IPS-15b (cell line): ENCODE measurements at regions not wholly inside any gene's neighbourhood (a gene's known extent, or its start where the extent isn't known, plus 50 kb on each side); places are given as distances from the start of the nearest gene placed in this dataset.

Source experiments
- H3K27me3 ChIP-seq: one replicate; pipeline ENCODE4 v1.6.1; 2013; ENCODE audit warnings: low read length; ENCODE audit not compliant: control insufficient read depth, insufficient read depth
- H3K36me3 ChIP-seq: one replicate; pipeline ENCODE4 v1.6.1; 2013; ENCODE audit warnings: low read length; ENCODE audit not compliant: control insufficient read depth, insufficient read depth
- H3K4me1 ChIP-seq: one replicate; pipeline ENCODE4 v1.6.1; 2013; ENCODE audit warnings: mild to moderate bottlenecking, low read length; ENCODE audit not compliant: control insufficient read depth, insufficient read depth
- H3K4me3 ChIP-seq: one replicate; pipeline ENCODE4 v1.5.1; 2013; ENCODE audit warnings: low read depth, low read length
- H3K9ac ChIP-seq: one replicate; pipeline ENCODE4 v1.6.1; 2013; ENCODE audit warnings: low read depth, mild to moderate bottlenecking, low read length
- H3K9me3 ChIP-seq: one replicate; pipeline ENCODE4 v1.6.1; 2013; ENCODE audit warnings: mild to moderate bottlenecking, low read length; ENCODE audit not compliant: control insufficient read depth, insufficient read depth

- no peak overlapping the region for H3K9ac ChIP-seq
- H3K36me3 ChIP-seq: no peaks in the 10 kb centered on the region
- H3K9me3 ChIP-seq: no peaks in the 10 kb centered on the region
- no peaks in the 10 kb centered on the region for H3K27me3 ChIP-seq
- H3K4me1 ChIP-seq: no peaks in the 10 kb centered on the region
- no peak overlapping the region for H3K4me3 ChIP-seq
These were observed 437.1 kb downstream of the ZEB2 start for GRCh38 chr2:144082777-144083176.

DNA sequence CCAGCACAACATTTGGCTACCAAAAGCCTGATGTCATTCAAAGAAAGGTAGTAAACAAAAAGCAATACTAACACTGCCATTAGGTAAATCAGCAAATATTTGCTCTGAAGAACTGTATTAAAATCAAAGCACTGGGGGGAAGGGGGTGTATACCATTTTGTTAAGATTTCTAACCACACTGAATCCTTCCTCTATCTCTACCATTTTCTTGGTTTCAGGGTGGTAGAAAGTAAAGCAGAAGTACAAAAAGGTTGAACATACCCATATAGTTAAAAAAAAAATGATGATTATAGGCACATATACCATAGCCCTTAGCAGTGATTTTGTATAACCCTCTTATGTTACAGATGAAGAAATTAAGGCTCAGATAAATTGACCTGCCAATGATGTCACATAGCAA lies 437.6 kb downstream of the ZEB2 start:
- Histone ChIP-seq H3K27me3 (no peaks in the 10 kb centered on the region), H3K4me1 (no peaks in the 10 kb centered on the region), H3K9ac (no peak overlapping the region), H3K4me3 (no peak overlapping the region), H3K9me3 (no peaks in the 10 kb centered on the region), H3K36me3 (no peaks in the 10 kb centered on the region)

GRCh38 chr2:144081272-144081671 lies 438.6 kb downstream of the ZEB2 start:
- no peaks in the 10 kb centered on the region for H3K36me3 ChIP-seq
- H3K9ac ChIP-seq: no peak overlapping the region
- no peak overlapping the region for H3K4me3 ChIP-seq
- no peaks in the 10 kb centered on the region for H3K27me3 ChIP-seq
- H3K9me3 ChIP-seq: no peaks in the 10 kb centered on the region
- H3K4me1 ChIP-seq: no peaks in the 10 kb centered on the region

GRCh38 chr2:144079803-144080202 lies 440.1 kb downstream of the ZEB2 start:
- no peaks in the 10 kb centered on the region for H3K9me3 ChIP-seq
- H3K4me1 ChIP-seq: no peaks in the 10 kb centered on the region
- H3K9ac ChIP-seq: no peak overlapping the region
- H3K4me3 ChIP-seq: no peak overlapping the region
- no peaks in the 10 kb centered on the region for H3K36me3 ChIP-seq
- H3K27me3 ChIP-seq: no peaks in the 10 kb centered on the region

- no peak overlapping the region for H3K9ac ChIP-seq
- H3K4me1 ChIP-seq: no peaks in the 10 kb centered on the region
- H3K36me3 ChIP-seq: no peaks in the 10 kb centered on the region
- H3K9me3 ChIP-seq: no peaks in the 10 kb centered on the region
- H3K27me3 ChIP-seq: no peaks in the 10 kb centered on the region
- H3K4me3 ChIP-seq: no peak overlapping the region
These were observed 440.9 kb downstream of the ZEB2 start for GRCh38 chr2:144078802-144079724.

DNA sequence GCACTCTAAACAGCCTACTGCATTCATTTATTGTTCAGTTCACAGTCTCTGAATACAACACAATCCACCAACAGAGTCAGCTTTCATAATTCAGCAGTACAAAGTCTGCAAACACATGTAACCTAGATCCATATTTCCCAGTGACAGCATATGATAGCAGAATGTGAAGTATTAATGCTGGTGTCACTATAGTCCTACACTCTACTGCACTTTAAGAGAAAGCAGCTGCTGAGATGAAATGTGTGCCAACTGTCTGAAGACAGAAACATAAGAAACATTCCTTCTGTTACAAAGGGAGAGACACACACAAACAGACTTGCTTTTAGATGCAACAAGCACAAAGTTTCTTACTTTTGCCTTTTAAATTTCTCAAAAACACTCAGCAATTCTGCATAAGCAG lies 441.8 kb downstream of the ZEB2 start:
- Histone ChIP-seq H3K4me1 (no peaks in the 10 kb centered on the region), H3K9ac (no peak overlapping the region), H3K9me3 (no peaks in the 10 kb centered on the region), H3K27me3 (no peaks in the 10 kb centered on the region), H3K36me3 (no peaks in the 10 kb centered on the region), H3K4me3 (no peak overlapping the region)

DNA sequence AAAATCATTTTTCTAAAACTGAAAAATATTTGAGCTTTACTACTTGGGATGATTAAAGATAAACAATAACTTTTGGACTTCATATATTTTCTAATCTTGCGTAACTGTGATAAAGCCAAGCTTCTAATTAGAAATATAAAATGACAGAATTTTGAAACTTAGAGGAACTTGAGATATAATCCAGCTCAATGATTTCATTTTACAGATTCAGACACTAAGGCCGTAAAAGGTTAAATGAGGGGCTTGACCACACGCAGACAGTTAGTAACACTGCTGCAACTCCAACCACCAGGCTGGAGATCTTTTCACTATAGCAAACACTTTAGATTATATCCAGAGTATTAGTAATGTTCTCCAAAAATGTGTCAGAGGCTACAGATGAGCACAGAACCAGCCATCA lies 445.5 kb downstream of the ZEB2 start:
- H3K9ac ChIP-seq: no peak overlapping the region
- no peaks in the 10 kb centered on the region for H3K36me3 ChIP-seq
- H3K27me3 ChIP-seq: no peaks in the 10 kb centered on the region
- H3K4me3 ChIP-seq: no peak overlapping the region
- no peaks in the 10 kb centered on the region for H3K4me1 ChIP-seq
- no peaks in the 10 kb centered on the region for H3K9me3 ChIP-seq

DNA sequence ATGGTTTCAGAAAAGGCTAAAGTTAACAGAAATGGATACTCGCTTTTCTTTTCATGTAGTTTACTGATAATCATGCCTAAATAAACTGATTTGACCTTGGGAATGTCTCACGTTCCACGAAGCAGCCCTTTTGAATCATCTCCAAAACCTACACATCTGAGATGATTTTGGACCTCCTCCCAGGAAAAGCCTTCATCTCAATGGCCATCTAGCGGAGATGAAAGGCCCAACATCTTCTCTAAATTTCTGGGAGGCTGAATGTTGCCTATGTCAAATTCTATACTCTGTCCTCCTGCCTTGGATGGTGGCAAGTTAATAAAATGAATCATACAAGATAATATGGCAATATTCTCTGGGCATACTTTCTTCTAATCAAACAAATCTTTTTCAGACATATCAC lies 448.5 kb downstream of the ZEB2 start:
- no peak overlapping the region for H3K9ac ChIP-seq
- peaks cover 9% of the 10 kb centered on the region for H3K4me1 ChIP-seq
- H3K27me3 ChIP-seq: no peaks in the 10 kb centered on the region
- H3K9me3 ChIP-seq: no peaks in the 10 kb centered on the region
- no peak overlapping the region for H3K4me3 ChIP-seq
- H3K36me3 ChIP-seq: no peaks in the 10 kb centered on the region

GRCh38 chr2:144067506-144067905 lies 452.4 kb downstream of the ZEB2 start:
- H3K9ac ChIP-seq: no peak overlapping the region
- no peak overlapping the region for H3K4me3 ChIP-seq
- H3K36me3 ChIP-seq: no peaks in the 10 kb centered on the region
- no peaks in the 10 kb centered on the region for H3K27me3 ChIP-seq
- no peaks in the 10 kb centered on the region for H3K9me3 ChIP-seq
- peaks cover 9% of the 10 kb centered on the region for H3K4me1 ChIP-seq

DNA sequence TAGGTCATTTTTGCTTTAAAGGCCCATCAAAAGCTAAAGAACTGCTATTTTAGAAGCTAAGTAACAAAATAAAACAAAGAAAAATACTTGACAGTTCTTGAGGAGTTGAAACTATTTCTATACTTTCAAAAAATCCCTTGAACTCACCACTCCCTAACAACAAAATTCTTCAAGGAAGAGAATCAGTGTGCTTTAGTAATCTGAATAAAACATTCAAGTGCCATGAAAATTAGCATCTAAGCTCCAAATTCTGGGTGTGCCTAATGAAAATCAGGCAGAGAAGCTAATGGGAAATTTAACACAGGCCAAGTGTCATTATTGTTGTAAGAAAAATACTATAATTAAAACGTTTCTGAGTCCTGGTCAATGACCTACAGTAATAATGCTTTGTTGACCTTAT lies 456.3 kb downstream of the ZEB2 start:
- H3K9me3 ChIP-seq: no peaks in the 10 kb centered on the region
- no peaks in the 10 kb centered on the region for H3K36me3 ChIP-seq
- H3K4me3 ChIP-seq: no peak overlapping the region
- no peaks in the 10 kb centered on the region for H3K27me3 ChIP-seq
- H3K9ac ChIP-seq: no peak overlapping the region
- peaks cover 6% of the 10 kb centered on the region for H3K4me1 ChIP-seq

DNA sequence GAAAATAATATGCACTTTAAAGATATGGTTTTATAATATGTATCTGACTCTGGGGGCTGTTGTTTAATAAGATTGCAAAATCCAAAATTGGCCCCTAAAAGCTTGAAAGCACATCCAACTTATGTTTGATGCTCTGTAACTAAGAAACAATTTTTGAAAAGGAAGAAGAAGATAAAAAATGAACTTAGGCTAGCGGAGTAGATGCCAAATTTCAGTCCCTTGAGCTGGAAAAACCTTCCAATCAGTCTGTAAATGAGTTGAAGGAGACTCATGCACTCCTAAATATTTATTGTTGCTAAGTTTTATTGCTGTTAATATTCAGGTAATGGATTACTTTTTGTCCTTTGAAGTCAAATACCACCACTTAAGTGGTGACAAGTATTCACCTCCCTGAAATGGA lies 465.0 kb downstream of the ZEB2 start:
- Histone ChIP-seq H3K9me3 (no peaks in the 10 kb centered on the region), H3K36me3 (no peaks in the 10 kb centered on the region), H3K9ac (no peak overlapping the region), H3K27me3 (no peaks in the 10 kb centered on the region), H3K4me1 (no peaks in the 10 kb centered on the region), H3K4me3 (no peak overlapping the region)

- no peaks in the 10 kb centered on the region for H3K9me3 ChIP-seq
- H3K9ac ChIP-seq: no peak overlapping the region
- no peaks in the 10 kb centered on the region for H3K4me1 ChIP-seq
- H3K36me3 ChIP-seq: no peaks in the 10 kb centered on the region
- H3K27me3 ChIP-seq: no peaks in the 10 kb centered on the region
- H3K4me3 ChIP-seq: no peak overlapping the region
These were observed 467.8 kb downstream of the ZEB2 start for GRCh38 chr2:144052083-144052482.
